HG03469 (cell line): ENCODE measurements at regions not wholly inside any gene's neighbourhood (a gene's known extent, or its start where the extent isn't known, plus 50 kb on each side); places are given as distances from the start of the nearest gene placed in this dataset.
"Not testable (repeated sequence)": the region's sequence is repeated elsewhere in the genome, so short reads cannot be mapped to it uniquely, and the experiment has no call there.

Experiments used
- ATAC-seq: cut with Tn5 transposase; IDR thresholded peaks from one replicate; pipeline ENCODE4 v1.9.1; 2021; ENCODE audit warnings: mild to moderate bottlenecking, moderate library complexity, moderate number of reproducible peaks; ENCODE audit not compliant: unreplicated experiment

- ATAC-seq: no peak
Observed at GRCh38 chr2:142668420-142668819, 209.0 kb upstream of the KYNU start.

GRCh38 chr2:142665241-142665640 lies 212.2 kb upstream of the KYNU start:
- no peak for ATAC-seq

- no peak for ATAC-seq
Observed at GRCh38 chr2:142650601-142651000, 226.9 kb upstream of the KYNU start.

DNA sequence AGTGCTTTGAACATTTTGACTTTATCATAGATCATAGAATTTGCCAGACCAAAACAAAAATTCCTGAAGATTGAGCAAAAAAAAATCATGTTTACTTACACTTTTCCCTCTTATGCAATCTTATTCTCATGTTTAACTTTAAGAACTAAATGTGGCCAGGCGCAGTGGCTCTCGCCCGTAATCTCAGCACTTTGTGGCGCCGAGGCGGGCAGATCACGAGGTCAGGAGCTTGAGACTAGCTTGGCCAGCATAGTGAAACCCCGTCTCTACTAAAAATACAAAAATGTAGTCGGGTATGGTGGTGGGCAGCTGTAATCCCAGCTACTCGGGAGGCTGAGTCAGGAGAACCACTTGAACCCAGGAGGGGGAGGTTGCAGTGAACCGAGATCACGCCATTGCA lies 227.9 kb upstream of the KYNU start:
- ATAC-seq: no peak

DNA sequence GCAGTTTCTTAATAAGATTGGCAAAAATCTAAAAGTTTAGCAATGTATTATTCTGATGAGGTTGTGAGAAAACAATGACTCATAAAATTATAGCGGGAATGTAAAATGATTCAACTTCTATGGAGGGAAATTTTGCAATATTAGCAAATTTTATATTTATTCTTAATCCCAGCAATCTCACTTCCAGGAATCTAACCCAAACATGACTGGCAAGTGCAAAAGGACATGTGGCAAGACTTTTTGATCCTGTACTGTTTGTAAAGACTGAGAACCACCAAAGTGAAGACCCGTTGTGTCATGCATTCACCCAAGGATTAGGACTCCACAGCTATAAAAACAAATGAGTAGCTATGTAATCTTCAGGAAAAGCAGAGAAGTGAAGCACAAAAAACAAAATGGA lies 234.8 kb upstream of the KYNU start:
- ATAC-seq: no peak

- no peak for ATAC-seq
Observed at GRCh38 chr2:142629193-142629592, 248.3 kb upstream of the KYNU start.

GRCh38 chr2:142621287-142621686 lies 256.2 kb upstream of the KYNU start:
- ATAC-seq: no peak

- no peak for ATAC-seq
Observed at GRCh38 chr2:142617461-142617860, 260.0 kb upstream of the KYNU start.

- ATAC-seq: no peak
Observed at GRCh38 chr2:142615876-142616275, 261.6 kb upstream of the KYNU start.

DNA sequence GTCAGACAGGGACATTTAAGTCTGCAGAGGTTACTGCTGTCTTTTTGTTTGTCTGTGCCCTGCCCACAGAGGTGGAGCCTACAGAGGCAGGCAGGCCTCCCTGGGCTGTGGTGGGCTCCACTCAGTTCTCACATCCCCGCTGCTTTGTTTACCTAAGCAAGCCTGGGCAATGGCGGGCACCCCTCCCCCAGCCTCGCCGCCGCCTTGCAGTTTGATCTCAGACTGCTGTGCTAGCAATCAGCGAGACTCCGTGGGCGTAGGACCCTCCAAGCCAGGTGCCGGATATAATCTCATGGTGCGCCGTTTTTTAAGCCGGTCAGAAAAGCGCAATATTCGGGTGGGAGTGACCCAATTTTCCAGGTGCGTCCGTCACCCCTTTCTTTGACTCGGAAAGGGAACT lies 264.3 kb upstream of the KYNU start:
- ATAC-seq: not testable (repeated sequence)

GRCh38 chr2:142605421-142605820 lies 272.0 kb upstream of the KYNU start:
- ATAC-seq: no peak

- ATAC-seq: no peak
Observed at GRCh38 chr2:142603759-142604158, 273.7 kb upstream of the KYNU start.

DNA sequence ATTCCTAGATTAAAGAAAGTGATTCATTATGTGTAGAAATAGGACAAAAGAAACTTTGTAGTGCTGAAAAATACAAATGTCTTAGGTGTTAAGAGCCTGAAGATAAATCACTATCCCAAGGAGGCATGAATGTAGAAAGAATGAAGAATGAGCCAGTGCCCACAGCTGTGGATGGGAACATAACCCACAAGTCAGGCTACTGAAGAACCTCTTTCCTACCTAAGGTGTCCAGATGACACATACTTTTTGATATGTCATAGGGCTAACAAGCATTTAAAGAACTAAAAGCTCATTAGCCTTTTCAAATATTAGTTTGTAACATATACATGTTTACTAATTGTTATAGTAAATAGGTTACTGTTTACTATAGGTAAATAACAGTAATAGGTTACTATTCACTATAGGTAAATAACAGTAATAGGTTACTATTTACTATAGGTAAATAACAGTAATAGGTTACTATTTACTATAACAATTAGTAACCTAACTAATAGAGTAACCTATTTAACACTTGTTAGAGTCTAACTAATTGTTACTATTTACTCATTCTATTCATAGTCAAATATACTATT lies 275.0 kb upstream of the KYNU start:
- no peak for ATAC-seq

- ATAC-seq: no peak
Observed at GRCh38 chr2:142601794-142602193, 275.7 kb upstream of the KYNU start.

GRCh38 chr2:142599504-142599903 lies 278.0 kb upstream of the KYNU start:
- no peak for ATAC-seq

- no peak for ATAC-seq
Observed at GRCh38 chr2:142598846-142599245, 278.6 kb upstream of the KYNU start.

DNA sequence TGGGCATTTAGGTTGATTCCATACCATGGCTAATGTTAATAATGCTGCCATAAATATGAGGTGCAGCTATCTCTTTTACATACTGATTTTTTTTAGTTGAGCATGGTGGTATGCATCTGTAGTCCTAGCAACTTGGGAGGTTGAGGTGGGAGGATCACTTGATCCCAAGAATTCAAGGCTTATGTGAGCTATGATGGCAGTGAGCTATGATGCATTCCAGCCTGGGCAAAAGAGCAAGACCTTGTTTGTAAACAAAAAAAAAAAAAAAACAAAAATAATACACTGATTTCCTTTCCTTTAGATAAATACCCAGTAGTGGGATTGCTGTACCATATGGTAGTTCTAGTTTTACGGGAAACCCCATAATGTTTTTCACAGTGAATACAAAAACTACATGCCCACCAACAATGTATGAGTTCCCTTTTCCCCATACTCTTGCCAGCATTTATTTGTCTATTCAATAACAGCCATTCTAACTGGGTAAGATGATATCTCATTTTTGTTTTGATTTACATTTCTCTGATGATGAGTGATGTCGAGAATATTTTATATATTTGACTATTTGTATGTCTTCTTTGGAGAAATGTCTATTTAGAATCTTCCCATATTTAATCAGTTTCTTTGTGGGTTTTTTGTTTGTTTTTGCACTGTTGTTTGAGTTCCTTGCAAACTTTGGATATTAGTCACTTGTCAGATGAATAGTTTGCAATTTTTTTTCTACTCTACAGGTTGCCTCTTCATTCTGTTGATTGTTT lies 281.0 kb upstream of the KYNU start:
- ATAC-seq: no peak

DNA sequence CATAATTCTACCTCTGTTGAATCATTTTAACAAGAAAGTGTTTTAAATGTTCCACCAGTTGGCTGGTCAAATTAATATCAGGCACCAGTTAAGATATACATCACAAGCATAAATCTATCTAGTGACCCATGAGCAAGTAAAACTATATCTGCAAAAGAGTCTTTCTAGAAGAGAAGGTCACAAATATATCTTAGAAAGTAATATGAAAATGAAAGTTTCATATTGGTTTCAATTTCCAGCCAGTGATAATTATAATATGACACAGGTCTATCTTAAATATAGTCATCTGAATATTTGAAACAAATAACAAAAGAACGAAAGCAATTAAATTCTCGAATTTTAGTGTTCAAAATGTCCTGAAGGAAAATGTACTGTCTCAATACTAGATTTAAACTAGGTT lies 282.5 kb upstream of the KYNU start:
- no peak for ATAC-seq

DNA sequence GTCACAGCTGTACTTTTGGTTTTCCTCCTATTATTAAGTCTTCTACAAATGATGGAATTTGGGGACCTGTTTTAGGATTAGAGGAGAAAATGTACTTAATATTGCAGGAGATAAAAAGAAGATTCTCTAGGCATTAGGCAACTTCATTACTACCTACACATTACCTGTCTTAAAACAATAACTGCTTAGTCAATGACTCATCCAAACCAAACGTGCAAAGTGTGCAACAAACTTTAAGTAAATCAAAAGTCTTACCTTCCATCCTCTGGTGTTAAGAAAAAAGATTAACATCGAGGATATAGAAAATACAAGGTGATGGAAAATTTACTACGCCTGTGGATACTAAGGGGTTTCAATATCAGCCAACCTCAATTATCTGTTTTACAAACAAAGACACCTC lies 285.3 kb upstream of the KYNU start:
- ATAC-seq: no peak

GRCh38 chr2:142591420-142591819 lies 286.0 kb upstream of the KYNU start:
- no peak for ATAC-seq

DNA sequence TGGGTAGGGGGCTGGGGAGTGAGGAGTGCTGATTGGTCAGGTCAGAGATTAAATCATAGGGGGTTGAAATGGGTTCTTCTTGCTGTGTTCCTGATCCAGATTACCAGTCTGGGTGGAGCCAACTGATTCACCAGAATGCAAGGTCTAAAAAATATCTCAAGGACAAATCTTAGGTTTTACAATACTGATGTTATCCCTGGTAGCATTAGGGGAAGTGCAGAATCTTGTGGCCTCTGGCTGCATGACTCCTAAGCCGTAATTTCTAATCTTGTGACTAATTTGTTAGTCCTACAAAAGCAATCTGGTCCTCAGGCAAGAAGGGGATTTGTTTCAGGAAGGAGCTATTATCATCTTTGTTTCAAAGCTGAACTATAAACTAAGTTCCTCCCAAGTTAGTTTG lies 289.2 kb upstream of the KYNU start:
- ATAC-seq: no peak

DNA sequence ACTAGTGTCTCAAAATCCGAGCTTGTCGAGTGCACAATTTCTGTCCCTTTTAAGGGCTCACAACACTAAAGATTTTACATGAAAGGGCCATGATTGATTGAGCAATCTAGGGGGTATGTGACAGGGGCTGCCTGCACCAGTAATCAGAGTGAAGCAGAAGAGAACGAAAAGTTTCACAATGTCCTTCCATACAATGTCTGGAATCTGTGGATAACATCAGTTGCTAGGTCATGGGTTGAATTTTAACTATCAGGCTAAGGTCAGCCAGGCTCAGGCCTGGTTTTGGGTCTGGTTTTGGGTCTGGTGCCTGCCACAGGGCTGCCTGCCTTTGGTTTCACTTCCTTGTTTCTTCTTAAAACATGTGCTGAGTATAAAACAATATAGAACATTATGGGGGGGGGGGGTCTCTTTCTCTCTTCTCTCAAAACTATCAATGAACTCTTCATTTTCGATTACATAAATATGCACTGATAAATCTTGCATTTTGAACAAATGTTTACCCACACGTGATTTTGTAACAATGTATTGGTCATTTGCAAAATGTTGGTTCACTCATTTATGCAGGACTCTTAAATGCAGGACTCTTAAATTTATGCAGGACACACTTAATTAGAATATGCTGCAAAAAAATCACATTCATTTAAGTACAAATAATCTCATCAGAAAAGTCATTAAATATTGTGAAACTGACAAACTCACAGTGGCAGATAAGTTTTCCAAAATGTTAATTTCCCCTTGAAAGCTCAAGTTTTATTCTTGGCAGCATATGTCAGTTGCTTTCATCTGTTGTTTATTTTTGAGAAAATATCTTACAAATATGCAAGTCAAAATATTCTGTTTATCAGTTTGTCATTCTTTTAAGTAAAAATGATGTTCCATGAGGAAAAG lies 290.5 kb upstream of the KYNU start:
- ATAC-seq: no peak
